CD14-positive monocyte (primary cell): ENCODE measurements at regions not wholly inside any gene's neighbourhood (a gene's known extent, or its start where the extent isn't known, plus 50 kb on each side); places are given as distances from the start of the nearest gene placed in this dataset.
A peak's percentile ranks its signal among the peaks of the same experiment; 100 is the strongest.

Source experiments
- DNase-seq, 3 donors: peaks; one replicate each; pipeline ENCODE4 v3.0.0-alpha.2; 2011 to 2022
- H2AFZ ChIP-seq: 2 replicates; pipeline ENCODE4 v1.6.0; 2012; ENCODE audit warnings: mild to moderate bottlenecking, low read depth, low read length, inconsistent platforms; ENCODE audit not compliant: insufficient read depth, poor library complexity, severe bottlenecking
- H3K27ac ChIP-seq, 2 donors: 1 replicate in 1 of 2; 2 replicates in 1 of 2; pipeline ENCODE4 v1.5.1; 2012 to 2013; ENCODE audit warnings: low read length in 2 of 2, control low read depth in 1 of 2, inconsistent platforms in 1 of 2, low read depth in 1 of 2, mild to moderate bottlenecking in 1 of 2
- H3K27me3 ChIP-seq, 2 donors: one replicate each; pipeline versions ENCODE4 v1.6.0 to v1.6.1; 2011 to 2013; ENCODE audit warnings: low read length in 2 of 2; ENCODE audit not compliant: control insufficient read depth in 2 of 2, insufficient read depth in 2 of 2
- H3K36me3 ChIP-seq, 2 donors: replicated peaks in 1 of 2; 1 replicate in 1 of 2; 2 replicates in 1 of 2; pipeline versions ENCODE4 v1.5.1 to v1.6.1; 2012 to 2013; ENCODE audit warnings: low read length in 2 of 2, control low read depth in 1 of 2, inconsistent platforms in 1 of 2, mild to moderate bottlenecking in 1 of 2; ENCODE audit not compliant: insufficient read depth in 2 of 2, control insufficient read depth in 1 of 2
- H3K4me1 ChIP-seq, 2 donors: 1 replicate in 1 of 2; 2 replicates in 1 of 2; pipeline versions ENCODE4 v1.5.1 to v1.6.1; 2012 to 2013; ENCODE audit warnings: low read length in 2 of 2, control low read depth in 1 of 2, inconsistent platforms in 1 of 2, mild to moderate bottlenecking in 1 of 2, moderate library complexity in 1 of 2; ENCODE audit not compliant: insufficient read depth in 2 of 2, control insufficient read depth in 1 of 2
- H3K4me2 ChIP-seq: replicated peaks from 2 replicates; pipeline ENCODE3; 2012; ENCODE audit warnings: low read length, moderate library complexity, mild to moderate bottlenecking; ENCODE audit not compliant: poor library complexity, severe bottlenecking; ENCODE audit errors: extremely low read depth
- H3K4me3 ChIP-seq, 3 experiments: fragments of 200-600 bp in 1 of 3; sonication (generic) in 1 of 3; replicated peaks in 1 of 3; 1 replicate in 2 of 3; 2 replicates in 1 of 3; pipeline ENCODE4 v1.5.1; 2011 to 2013; ENCODE audit warnings: low read length in 3 of 3, mild to moderate bottlenecking in 3 of 3, control low read depth in 2 of 3, low read depth in 2 of 3, inconsistent platforms in 1 of 3, moderate library complexity in 1 of 3
- H3K79me2 ChIP-seq: 2 replicates; pipeline ENCODE4 v1.6.0; 2012; ENCODE audit warnings: mild to moderate bottlenecking, control low read depth, inconsistent platforms, low read length, moderate library complexity; ENCODE audit not compliant: insufficient read depth
- H3K9ac ChIP-seq: 2 replicates; pipeline ENCODE4 v1.6.0; 2017; ENCODE audit warnings: low read length, mild to moderate bottlenecking; ENCODE audit not compliant: insufficient read depth, poor library complexity, severe bottlenecking
- H3K9me3 ChIP-seq, 2 donors: replicated peaks in 1 of 2; 1 replicate in 1 of 2; 2 replicates in 1 of 2; pipeline versions ENCODE4 v1.5.1 to v1.6.1; 2012 to 2013; ENCODE audit warnings: low read length in 2 of 2, control low read depth in 1 of 2; ENCODE audit not compliant: control insufficient read depth in 1 of 2, insufficient read depth in 1 of 2
- H4K20me1 ChIP-seq: 2 replicates; pipeline ENCODE4 v1.6.0; 2012; ENCODE audit warnings: mild to moderate bottlenecking, low read length, control low read depth, moderate library complexity; ENCODE audit not compliant: insufficient read depth
- H3K27ac Mint-ChIP-seq, 7 donors: one replicate each; pipeline ENCODE4 v1.8.0; 2020; ENCODE audit warnings: mild to moderate bottlenecking in 7 of 7, mixed read lengths in 7 of 7, moderate library complexity in 6 of 7, inconsistent platforms in 2 of 7
- H3K27me3 Mint-ChIP-seq, 3 donors: one replicate each; pipeline ENCODE4 v1.8.0; 2021 to 2022; ENCODE audit warnings: low read depth in 3 of 3, mild to moderate bottlenecking in 3 of 3, mixed read lengths in 3 of 3, moderate library complexity in 3 of 3, inconsistent platforms in 1 of 3
- H3K36me3 Mint-ChIP-seq, 2 donors: one replicate each; pipeline ENCODE4 v1.8.0; 2020; ENCODE audit warnings: mixed read lengths in 2 of 2, inconsistent platforms in 1 of 2, mild to moderate bottlenecking in 1 of 2
- H3K4me1 Mint-ChIP-seq: one replicate; pipeline ENCODE4 v1.8.0; 2020; ENCODE audit warnings: mild to moderate bottlenecking, mixed read lengths
- H3K4me3 Mint-ChIP-seq, 2 donors: one replicate each; pipeline ENCODE4 v1.8.0; 2020; ENCODE audit warnings: mild to moderate bottlenecking in 2 of 2, mixed read lengths in 2 of 2, moderate library complexity in 1 of 2
- H3K9me3 Mint-ChIP-seq, 7 donors: one replicate each; pipeline ENCODE4 v1.8.0; 2020 to 2022; ENCODE audit warnings: mixed read lengths in 7 of 7, mild to moderate bottlenecking in 6 of 7, moderate library complexity in 6 of 7, inconsistent platforms in 2 of 7
- WGBS: methylation state at CpG from one replicate; pipeline ENCODE4 v1.1.5; 2013; ENCODE audit warnings: missing lambda C conversion rate; ENCODE audit not compliant: insufficient coverage; 5-methylcytosine and 5-hydroxymethylcytosine counted together
- intact Hi-C, 2 donors: fragments of 100-400 bp; cut with micrococcal nuclease; formaldehyde crosslinking; loops; one replicate each; pipeline versions ENCODE4 v1.15.0 to v1.15.1; 2023
- TF ChIP-seq, protein P1 (sequence below): fragments of 200-600 bp; IDR thresholded peaks from one replicate; pipeline ENCODE4 v1.8.0; 2022; ENCODE audit warnings: antibody characterized with exemption, mild to moderate bottlenecking

DNA sequence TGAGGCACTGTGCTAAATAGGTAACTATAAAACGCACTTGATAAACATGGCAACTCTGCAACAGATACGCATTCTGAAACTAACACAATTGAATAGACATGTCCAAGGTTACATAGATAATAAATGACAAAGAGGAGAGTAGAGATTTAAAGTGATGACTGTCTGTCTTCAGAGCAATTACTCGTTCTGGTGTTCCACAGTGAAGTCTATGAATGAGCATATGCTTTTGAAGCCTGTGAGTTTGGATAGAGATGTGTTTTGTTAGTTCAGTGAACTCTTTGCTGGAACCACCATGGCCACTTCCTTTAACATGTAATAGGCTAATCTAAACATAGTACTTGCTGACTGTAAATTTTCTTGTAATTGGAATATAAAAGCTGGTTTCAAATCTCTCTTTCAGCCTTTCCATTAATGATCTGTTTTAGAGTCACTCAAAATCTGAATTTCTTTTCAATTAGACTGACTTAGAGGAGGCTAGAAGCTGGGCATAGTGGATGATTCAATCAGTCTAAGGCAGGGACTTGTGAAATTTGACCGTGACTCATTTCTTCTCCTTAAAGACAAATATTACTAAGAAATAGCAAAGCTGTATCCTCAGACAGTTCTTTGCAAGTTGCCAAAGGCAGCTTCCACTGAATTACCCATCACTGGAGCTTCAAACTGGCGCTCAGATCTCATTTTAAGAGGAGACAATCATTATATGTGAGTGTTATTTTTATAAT, 1130.1 kb upstream of the CELF4 start:
- no peaks in the 10 kb centered on the region for H3K27me3 ChIP-seq
- H3K9ac ChIP-seq: no peak overlapping the region
- H3K36me3 ChIP-seq: no peaks in the 10 kb centered on the region
- Mint-ChIP-seq H3K36me3 (no peaks in the 10 kb centered on the region), H3K27me3 (no peaks in the 10 kb centered on the region), H3K9me3 (peaks cover 0 to 9% (median 4%) of the 10 kb centered on the region in 7 donors), H3K27ac (peak overlapping the region in 1 of 7 donors; percentile 25), H3K4me1 (no peaks in the 10 kb centered on the region), H3K4me3 (no peak overlapping the region)
- WGBS: 100% methylated on average over 1 of the region's 5 CpGs
- intact Hi-C loops: no loop called here
- H3K4me2 ChIP-seq: no peak overlapping the region
- TF ChIP-seq, protein P1, sequence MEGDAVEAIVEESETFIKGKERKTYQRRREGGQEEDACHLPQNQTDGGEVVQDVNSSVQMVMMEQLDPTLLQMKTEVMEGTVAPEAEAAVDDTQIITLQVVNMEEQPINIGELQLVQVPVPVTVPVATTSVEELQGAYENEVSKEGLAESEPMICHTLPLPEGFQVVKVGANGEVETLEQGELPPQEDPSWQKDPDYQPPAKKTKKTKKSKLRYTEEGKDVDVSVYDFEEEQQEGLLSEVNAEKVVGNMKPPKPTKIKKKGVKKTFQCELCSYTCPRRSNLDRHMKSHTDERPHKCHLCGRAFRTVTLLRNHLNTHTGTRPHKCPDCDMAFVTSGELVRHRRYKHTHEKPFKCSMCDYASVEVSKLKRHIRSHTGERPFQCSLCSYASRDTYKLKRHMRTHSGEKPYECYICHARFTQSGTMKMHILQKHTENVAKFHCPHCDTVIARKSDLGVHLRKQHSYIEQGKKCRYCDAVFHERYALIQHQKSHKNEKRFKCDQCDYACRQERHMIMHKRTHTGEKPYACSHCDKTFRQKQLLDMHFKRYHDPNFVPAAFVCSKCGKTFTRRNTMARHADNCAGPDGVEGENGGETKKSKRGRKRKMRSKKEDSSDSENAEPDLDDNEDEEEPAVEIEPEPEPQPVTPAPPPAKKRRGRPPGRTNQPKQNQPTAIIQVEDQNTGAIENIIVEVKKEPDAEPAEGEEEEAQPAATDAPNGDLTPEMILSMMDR: no peak
- no peak overlapping the region for H3K27ac ChIP-seq
- DNase-seq: no peak
- no peaks in the 10 kb centered on the region for H3K4me1 ChIP-seq
- no peaks in the 10 kb centered on the region for H3K79me2 ChIP-seq
- H2AFZ ChIP-seq: no peak overlapping the region
- no peaks in the 10 kb centered on the region for H4K20me1 ChIP-seq
- no peaks in the 10 kb centered on the region for H3K9me3 ChIP-seq
- H3K4me3 ChIP-seq: no peak overlapping the region

DNA sequence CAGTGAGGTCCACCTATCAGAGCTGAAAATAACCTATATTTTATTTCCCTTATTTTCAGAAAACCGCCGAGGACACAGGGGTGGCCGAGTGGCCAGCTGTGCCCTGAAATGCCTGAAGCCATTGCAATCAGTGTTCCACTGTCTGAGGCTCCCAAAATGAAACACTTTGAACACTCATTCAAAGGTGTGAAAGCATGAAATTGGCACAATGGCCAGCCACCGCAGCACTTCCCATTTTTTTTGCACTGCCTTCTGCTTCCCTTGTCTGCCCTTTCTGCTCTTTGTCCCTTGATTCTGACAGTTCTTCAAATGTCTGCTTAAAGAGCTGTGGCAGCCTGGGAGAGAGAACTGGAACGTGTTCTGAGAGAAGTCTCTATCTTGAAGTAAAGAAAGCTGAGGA, 1127.5 kb upstream of the CELF4 start:
- TF ChIP-seq, protein P1: no peak
- no peak overlapping the region for H2AFZ ChIP-seq

More for the DNA sequence above, 1127.5 kb upstream of the CELF4 start:
- Histone ChIP-seq H3K4me3 (no peak overlapping the region), H3K27me3 (no peaks in the 10 kb centered on the region), H3K4me2 (no peak overlapping the region), H3K79me2 (no peaks in the 10 kb centered on the region), H3K27ac (no peak overlapping the region), H3K9ac (no peak overlapping the region), H4K20me1 (no peaks in the 10 kb centered on the region), H3K9me3 (no peaks in the 10 kb centered on the region), H3K4me1 (no peaks in the 10 kb centered on the region), H3K36me3 (no peaks in the 10 kb centered on the region)
- WGBS: 42% methylated on average over 5 of the region's 5 CpGs
- Mint-ChIP-seq H3K4me1 (no peaks in the 10 kb centered on the region), H3K27me3 (no peaks in the 10 kb centered on the region), H3K36me3 (no peaks in the 10 kb centered on the region), H3K9me3 (peaks cover 0 to 9% (median 3%) of the 10 kb centered on the region in 7 donors), H3K4me3 (no peak overlapping the region), H3K27ac (no peak overlapping the region)
- no peak for DNase-seq
- intact Hi-C loops: no loop called here
